ENCODE measurements at regions not wholly inside any gene's neighbourhood (a gene's known extent, or its start where the extent isn't known, plus 50 kb on each side); places are given as distances from the start of the nearest gene placed in this dataset.
"Not testable (repeated sequence)": the region's sequence is repeated elsewhere in the genome, so short reads cannot be mapped to it uniquely, and the experiment has no call there.

- Histone ChIP-seq H3K36me3 (ENCODE audit: control insufficient read depth, insufficient read depth, low read length) (no peaks in the 10 kb centered on the region), H3K23ac (ENCODE audit: low read length) (no peak overlapping the region)
- WGBS (ENCODE audit: extremely low coverage, insufficient coverage, low lambda C conversion rate) = no CpG with 5 or more reads among the region's 1 CpG
Measured at GRCh38 chr4:52203351-52203750, 152.2 kb downstream of the SPATA18 start.

GRCh38 chr4:52204921-52205320 is 153.8 kb downstream of the SPATA18 start:
- Histone ChIP-seq H3K4me3 (ENCODE audit: low read length) (no peak overlapping the region), H2AK5ac (ENCODE audit: low read length) (no peak overlapping the region), H2BK15ac (replicated peaks; ENCODE audit: low read depth) (no peak overlapping the region), H4K5ac (ENCODE audit: low read length) (no peak overlapping the region), H2BK5ac (ENCODE audit: low read length) (no peak overlapping the region), H3K4ac (ENCODE audit: low read depth, low read length) (no peak overlapping the region), H3K79me2 (ENCODE audit: control insufficient read depth, insufficient read depth, low read length) (no peaks in the 10 kb centered on the region), H3K36me3 (ENCODE audit: control insufficient read depth, insufficient read depth, low read length) (no peaks in the 10 kb centered on the region), H3K18ac (ENCODE audit: low read length) (no peak overlapping the region), H3K23ac (ENCODE audit: low read length) (no peak overlapping the region), H2BK120ac (ENCODE audit: low read depth, low read length) (no peak overlapping the region), H3K27ac (ENCODE audit: low read depth, low read length) (no peak overlapping the region), H4K8ac (ENCODE audit: low read depth, low read length) (no peak overlapping the region), H3K4me2 (ENCODE audit: low read length) (no peak overlapping the region), H3K4me1 (ENCODE audit: control insufficient read depth, low read depth, low read length) (no peaks in the 10 kb centered on the region), H3K56ac (ENCODE audit: low read length) (no peak overlapping the region), H3K79me1 (ENCODE audit: low read length) (no peaks in the 10 kb centered on the region), H3K27me3 (ENCODE audit: insufficient read depth, low read length, poor library complexity) (no peaks in the 10 kb centered on the region), H3K9ac (ENCODE audit: low read length) (no peak overlapping the region)
- no CpG with 5 or more reads among the region's 3 CpGs for WGBS (ENCODE audit: extremely low coverage, insufficient coverage, low lambda C conversion rate)
- DNase-seq = no peak

More at GRCh38 chr4:52203351-52203750, 152.2 kb downstream of the SPATA18 start:
- Histone ChIP-seq H3K4me3 (ENCODE audit: low read length) (no peak overlapping the region), H3K4me1 (ENCODE audit: control insufficient read depth, low read depth, low read length) (no peaks in the 10 kb centered on the region), H3K18ac (ENCODE audit: low read length) (no peak overlapping the region), H3K27me3 (ENCODE audit: insufficient read depth, low read length, poor library complexity) (no peaks in the 10 kb centered on the region), H4K5ac (ENCODE audit: low read length) (no peak overlapping the region), H2BK120ac (ENCODE audit: low read depth, low read length) (no peak overlapping the region), H2BK15ac (replicated peaks; ENCODE audit: low read depth) (no peak overlapping the region), H4K8ac (ENCODE audit: low read depth, low read length) (no peak overlapping the region), H3K27ac (ENCODE audit: low read depth, low read length) (no peak overlapping the region), H3K4me2 (ENCODE audit: low read length) (no peak overlapping the region), H3K56ac (ENCODE audit: low read length) (no peak overlapping the region), H2BK5ac (ENCODE audit: low read length) (no peak overlapping the region), H2AK5ac (ENCODE audit: low read length) (no peak overlapping the region), H3K4ac (ENCODE audit: low read depth, low read length) (no peak overlapping the region), H3K79me2 (ENCODE audit: control insufficient read depth, insufficient read depth, low read length) (no peaks in the 10 kb centered on the region), H3K9ac (ENCODE audit: low read length) (no peak overlapping the region), H3K79me1 (ENCODE audit: low read length) (no peaks in the 10 kb centered on the region)
- no peak for DNase-seq

- no CpG with 5 or more reads among the region's 4 CpGs for WGBS (ENCODE audit: extremely low coverage, insufficient coverage, low lambda C conversion rate)
- not testable (repeated sequence) for H3K56ac ChIP-seq (ENCODE audit: low read length); H4K8ac ChIP-seq (ENCODE audit: low read depth, low read length); H3K27me3 ChIP-seq (ENCODE audit: insufficient read depth, low read length, poor library complexity); H3K4me1 ChIP-seq (ENCODE audit: control insufficient read depth, low read depth, low read length); DNase-seq; H3K79me2 ChIP-seq (ENCODE audit: control insufficient read depth, insufficient read depth, low read length); H2BK15ac ChIP-seq (replicated peaks; ENCODE audit: low read depth); H2AK5ac ChIP-seq (ENCODE audit: low read length); H3K79me1 ChIP-seq (ENCODE audit: low read length); H3K4me3 ChIP-seq (ENCODE audit: low read length); H3K27ac ChIP-seq (ENCODE audit: low read depth, low read length); H2BK5ac ChIP-seq (ENCODE audit: low read length); H3K18ac ChIP-seq (ENCODE audit: low read length); H3K9ac ChIP-seq (ENCODE audit: low read length); H3K4me2 ChIP-seq (ENCODE audit: low read length); H3K36me3 ChIP-seq (ENCODE audit: control insufficient read depth, insufficient read depth, low read length); H2BK120ac ChIP-seq (ENCODE audit: low read depth, low read length); H4K5ac ChIP-seq (ENCODE audit: low read length); H3K4ac ChIP-seq (ENCODE audit: low read depth, low read length); H3K23ac ChIP-seq (ENCODE audit: low read length)
Measured at GRCh38 chr4:52207146-52207545, 156.0 kb downstream of the SPATA18 start.

DNA sequence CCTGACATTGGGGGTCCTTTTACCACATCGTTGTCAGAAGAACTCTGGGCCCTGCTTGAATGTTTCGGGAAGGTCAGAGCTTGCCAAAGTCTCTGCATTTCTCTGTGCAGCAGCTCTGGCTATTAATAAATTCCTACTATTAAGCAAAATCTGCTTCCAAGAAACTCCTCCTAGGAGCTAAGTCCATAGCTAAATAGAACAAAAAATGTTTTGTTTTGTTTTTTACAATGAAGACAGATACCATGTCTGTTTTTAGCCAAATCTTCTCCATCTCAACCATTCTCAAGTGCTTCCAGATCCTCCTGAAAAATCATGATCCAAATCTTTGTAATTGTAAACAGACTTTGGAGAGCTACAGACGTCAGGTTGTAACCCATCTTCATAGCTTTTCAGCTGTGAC is 161.6 kb downstream of the SPATA18 start:
- no peak overlapping the region for H3K4ac ChIP-seq (ENCODE audit: low read depth, low read length)
- no peak overlapping the region for H4K5ac ChIP-seq (ENCODE audit: low read length)
- H4K8ac ChIP-seq (ENCODE audit: low read depth, low read length) = no peak overlapping the region
- no peak overlapping the region for H2BK5ac ChIP-seq (ENCODE audit: low read length)
- H3K27ac ChIP-seq (ENCODE audit: low read depth, low read length) = no peak overlapping the region
- H3K4me3 ChIP-seq (ENCODE audit: low read length) = no peak overlapping the region
- no peak overlapping the region for H3K9ac ChIP-seq (ENCODE audit: low read length)
- H2AK5ac ChIP-seq (ENCODE audit: low read length) = no peak overlapping the region
- H3K18ac ChIP-seq (ENCODE audit: low read length) = no peak overlapping the region
- H3K79me1 ChIP-seq (ENCODE audit: low read length) = no peaks in the 10 kb centered on the region
- no peak overlapping the region for H3K4me2 ChIP-seq (ENCODE audit: low read length)
- H3K36me3 ChIP-seq (ENCODE audit: control insufficient read depth, insufficient read depth, low read length) = no peaks in the 10 kb centered on the region
- H2BK15ac ChIP-seq (replicated peaks; ENCODE audit: low read depth) = no peak overlapping the region
- H3K4me1 ChIP-seq (ENCODE audit: control insufficient read depth, low read depth, low read length) = no peaks in the 10 kb centered on the region
- no CpG with 5 or more reads among the region's 3 CpGs for WGBS (ENCODE audit: extremely low coverage, insufficient coverage, low lambda C conversion rate)
- H3K79me2 ChIP-seq (ENCODE audit: control insufficient read depth, insufficient read depth, low read length) = no peaks in the 10 kb centered on the region
- no peaks in the 10 kb centered on the region for H3K27me3 ChIP-seq (ENCODE audit: insufficient read depth, low read length, poor library complexity)
- H2BK120ac ChIP-seq (ENCODE audit: low read depth, low read length) = no peak overlapping the region
- no peak overlapping the region for H3K23ac ChIP-seq (ENCODE audit: low read length)
- H3K56ac ChIP-seq (ENCODE audit: low read length) = no peak overlapping the region
- no peak for DNase-seq

GRCh38 chr4:52231526-52231925 is 180.4 kb downstream of the SPATA18 start:
- Histone ChIP-seq H3K18ac (ENCODE audit: low read length) (no peak overlapping the region), H3K23ac (ENCODE audit: low read length) (no peak overlapping the region), H3K79me1 (ENCODE audit: low read length) (no peaks in the 10 kb centered on the region), H3K36me3 (ENCODE audit: control insufficient read depth, insufficient read depth, low read length) (no peaks in the 10 kb centered on the region), H2BK15ac (replicated peaks; ENCODE audit: low read depth) (no peak overlapping the region), H3K4me2 (ENCODE audit: low read length) (no peak overlapping the region), H3K4ac (ENCODE audit: low read depth, low read length) (no peak overlapping the region), H3K56ac (ENCODE audit: low read length) (no peak overlapping the region), H2BK120ac (ENCODE audit: low read depth, low read length) (no peak overlapping the region), H3K4me1 (ENCODE audit: control insufficient read depth, low read depth, low read length) (no peaks in the 10 kb centered on the region), H2AK5ac (ENCODE audit: low read length) (no peak overlapping the region), H3K27ac (ENCODE audit: low read depth, low read length) (no peak overlapping the region), H2BK5ac (ENCODE audit: low read length) (no peak overlapping the region), H3K27me3 (ENCODE audit: insufficient read depth, low read length, poor library complexity) (no peaks in the 10 kb centered on the region), H3K9ac (ENCODE audit: low read length) (no peak overlapping the region), H4K8ac (ENCODE audit: low read depth, low read length) (no peak overlapping the region), H3K79me2 (ENCODE audit: control insufficient read depth, insufficient read depth, low read length) (no peaks in the 10 kb centered on the region), H3K4me3 (ENCODE audit: low read length) (no peak overlapping the region), H4K5ac (ENCODE audit: low read length) (no peak overlapping the region)
- no peak for DNase-seq
- no CpG with 5 or more reads among the region's 3 CpGs for WGBS (ENCODE audit: extremely low coverage, insufficient coverage, low lambda C conversion rate)

GRCh38 chr4:52234561-52235440 is 183.7 kb downstream of the SPATA18 start:
- Histone ChIP-seq H2BK15ac (replicated peaks; ENCODE audit: low read depth) (no peak overlapping the region), H4K8ac (ENCODE audit: low read depth, low read length) (no peak overlapping the region), H3K4ac (ENCODE audit: low read depth, low read length) (no peak overlapping the region), H2BK5ac (ENCODE audit: low read length) (no peak overlapping the region), H3K79me2 (ENCODE audit: control insufficient read depth, insufficient read depth, low read length) (no peaks in the 10 kb centered on the region), H2BK120ac (ENCODE audit: low read depth, low read length) (no peak overlapping the region), H3K4me2 (ENCODE audit: low read length) (no peak overlapping the region), H3K79me1 (ENCODE audit: low read length) (no peaks in the 10 kb centered on the region), H4K5ac (ENCODE audit: low read length) (no peak overlapping the region), H3K9ac (ENCODE audit: low read length) (no peak overlapping the region), H3K18ac (ENCODE audit: low read length) (peak overlapping the region; percentile 51), H3K56ac (ENCODE audit: low read length) (no peak overlapping the region), H3K4me3 (ENCODE audit: low read length) (no peak overlapping the region), H3K27ac (ENCODE audit: low read depth, low read length) (no peak overlapping the region), H3K27me3 (ENCODE audit: insufficient read depth, low read length, poor library complexity) (no peaks in the 10 kb centered on the region), H3K36me3 (ENCODE audit: control insufficient read depth, insufficient read depth, low read length) (no peaks in the 10 kb centered on the region), H3K4me1 (ENCODE audit: control insufficient read depth, low read depth, low read length) (no peaks in the 10 kb centered on the region), H2AK5ac (ENCODE audit: low read length) (no peak overlapping the region), H3K23ac (ENCODE audit: low read length) (no peak overlapping the region)
- no CpG with 5 or more reads among the region's 6 CpGs for WGBS (ENCODE audit: extremely low coverage, insufficient coverage, low lambda C conversion rate)
- DNase-seq = peak; percentile 60
